HepG2 (cell line): ENCODE measurements at regions not wholly inside any gene's neighbourhood (a gene's known extent, or its start where the extent isn't known, plus 50 kb on each side); places are given as distances from the start of the nearest gene placed in this dataset.

Source experiments
- ATAC-seq: fragments of 200-7000 bp; cut with Tn5 transposase; 3 replicates; pipeline ENCODE4 v1.9.1; 2020; ENCODE audit warnings: mild to moderate bottlenecking, moderate library complexity
- BruUV-seq: library from RNA; stranded (reverse); fragments of 400-500 nt; replicated peaks from 2 replicates; lab custom pipeline; 2021; lab: Mats Ljungman, UMichigan
- CTCF ChIA-PET: fragments of 300-600 bp; formaldehyde crosslinking; extraction: SDS; loops from one replicate; lab custom pipeline; 2021; ENCODE audit warnings: low total read pairs, inconsistent platforms, low intra/inter-chr PET ratio; lab: Yijun Ruan, JAX
- POLR2A ChIA-PET: fragments of 350-600 bp; sonication (Branson Sonifier 250); formaldehyde crosslinking; loops from one replicate; lab custom pipeline; 2020; ENCODE audit warnings: antibody characterized with exemption, inconsistent platforms; lab: Yijun Ruan, JAX
- DNase-seq: peaks from one replicate; pipeline ENCODE4 v3.0.0-alpha.2; 2015; ENCODE audit warnings: low spot score
- FAIRE-seq: peaks from 3 replicates; lab custom pipeline; 2011; peaks lifted over from hg19 to GRCh38; lab: Jason Lieb, UNC
- H2AFZ ChIP-seq: one replicate; pipeline ENCODE4 v1.6.1; 2011; ENCODE audit warnings: low read length, inconsistent platforms
- H3K27ac ChIP-seq: fragments of 300-600 bp; 3 replicates; pipeline ENCODE4 v1.8.0; 2011; ENCODE audit warnings: mixed run types, mild to moderate bottlenecking, mixed read lengths, low read length, inconsistent platforms; ENCODE audit not compliant: insufficient read depth; ENCODE audit errors: extremely low read length
- H3K27me3 ChIP-seq, 2 experiments: fragments of 200-600 bp in 1 of 2; 2 replicates in 1 of 2; 3 replicates in 1 of 2; pipeline versions ENCODE4 v1.6.0 to v1.8.0; 2011; ENCODE audit warnings: low read length in 2 of 2, mild to moderate bottlenecking in 2 of 2, moderate library complexity in 2 of 2, inconsistent platforms in 1 of 2; ENCODE audit not compliant: insufficient read depth in 2 of 2, control insufficient read depth in 1 of 2
- H3K36me3 ChIP-seq, 2 experiments: fragments of 200-600 bp in 1 of 2; replicated peaks in 1 of 2; 2 replicates in 1 of 2; 3 replicates in 1 of 2; pipeline versions ENCODE4 v1.5.1 to v1.8.0; 2011; ENCODE audit warnings: low read length in 2 of 2, inconsistent platforms in 1 of 2; ENCODE audit not compliant: insufficient read depth in 2 of 2, control insufficient read depth in 1 of 2
- H3K4me1 ChIP-seq: 2 replicates; pipeline ENCODE4 v1.5.1; 2012; ENCODE audit warnings: low read length, inconsistent platforms; ENCODE audit not compliant: insufficient read depth
- H3K4me2 ChIP-seq: 2 replicates; pipeline ENCODE4 v1.6.0; 2011; ENCODE audit warnings: low read depth, low read length, inconsistent platforms
- H3K4me3 ChIP-seq, 3 experiments: fragments of 200-600 bp in 1 of 3; sonication (generic), shearing (Covaris generic) in 1 of 3; replicated peaks in 1 of 3; 2 replicates each; pipeline ENCODE4 v1.5.1; 2011 to 2016; ENCODE audit warnings: low read length in 3 of 3, inconsistent platforms in 2 of 3, low read depth in 2 of 3, mild to moderate bottlenecking in 2 of 3, control low read depth in 1 of 3, mixed read lengths in 1 of 3; ENCODE audit not compliant: insufficient read depth in 1 of 3
- H3K79me2 ChIP-seq: one replicate; pipeline ENCODE4 v1.6.1; 2011; ENCODE audit warnings: low read length, inconsistent platforms; ENCODE audit not compliant: insufficient read depth
- H3K9ac ChIP-seq: 2 replicates; pipeline ENCODE4 v1.6.0; 2011; ENCODE audit warnings: mild to moderate bottlenecking, low read depth, low read length, inconsistent platforms; ENCODE audit not compliant: insufficient read depth
- H3K9me3 ChIP-seq: 2 replicates; pipeline ENCODE4 v1.5.1; 2012; ENCODE audit warnings: mild to moderate bottlenecking, low read length
- H4K20me1 ChIP-seq: 2 replicates; pipeline ENCODE4 v1.6.0; 2011; ENCODE audit warnings: inconsistent platforms, mild to moderate bottlenecking, low read length, moderate library complexity; ENCODE audit not compliant: insufficient read depth
- ESRRA ChIP-seq: sonication (generic); formaldehyde crosslinking; IDR thresholded peaks from 2 replicates; pipeline ENCODE4 v1.5.1; 2020; ENCODE audit warnings: mild to moderate bottlenecking, low read depth, missing genetic modification reagents
- HNF4A ChIP-seq: sonication (generic); formaldehyde crosslinking; IDR thresholded peaks from 2 replicates; pipeline ENCODE4 v1.4.0; 2020; ENCODE audit warnings: missing genetic modification reagents
- RFXANK ChIP-seq: IDR thresholded peaks from 2 replicates; pipeline ENCODE4 v1.6.1; 2016
- SETDB1 ChIP-seq: sonication (generic); formaldehyde crosslinking; IDR thresholded peaks from 2 replicates; pipeline ENCODE4 v1.5.1; 2020; ENCODE audit warnings: missing genetic modification reagents, mild to moderate bottlenecking, borderline replicate concordance
- SMC3 ChIP-seq: IDR thresholded peaks from 2 replicates; pipeline ENCODE4 v1.6.1; 2011; ENCODE audit warnings: low read length, improper control_type of control experiment
- WGBS: methylation state at CpG from one replicate; pipeline ENCODE4 v1.1.6; 2017; ENCODE audit warnings: low lambda C conversion rate; 5-methylcytosine and 5-hydroxymethylcytosine counted together
- in situ Hi-C: cut with HindIII; loops from 2 replicates; pipeline ENCODE4 v1.10.0; 2017; ENCODE audit warnings: low pct_unique_long_range_greater_than_20kb; ENCODE audit not compliant: extremely low pct_ligation_motif_present
- intact Hi-C: fragments of 100-400 bp; cut with micrococcal nuclease; formaldehyde crosslinking; loops from one replicate; pipeline ENCODE4 v1.10.0; 2022; ENCODE audit not compliant: unreplicated experiment
- TF ChIP-seq, protein P1 (sequence below): sonication (generic); formaldehyde crosslinking; IDR thresholded peaks from 2 replicates; pipeline ENCODE4 v1.8.0; 2022; ENCODE audit warnings: mild to moderate bottlenecking, missing genetic modification reagents, borderline replicate concordance
- TF ChIP-seq, protein P2 (sequence below): IDR thresholded peaks from 2 replicates; pipeline ENCODE4 v1.6.1; 2016; ENCODE audit warnings: mild to moderate bottlenecking
- TF ChIP-seq, protein P3 (sequence below): sonication (generic); formaldehyde crosslinking; IDR thresholded peaks from 2 replicates; pipeline ENCODE4 v1.4.0; 2020; ENCODE audit warnings: missing genetic modification reagents
- TF ChIP-seq, protein P4 (sequence below): sonication (generic); formaldehyde crosslinking; IDR thresholded peaks from 2 replicates; pipeline ENCODE4 v1.4.0; 2020; ENCODE audit warnings: mild to moderate bottlenecking, missing genetic modification reagents

DNA sequence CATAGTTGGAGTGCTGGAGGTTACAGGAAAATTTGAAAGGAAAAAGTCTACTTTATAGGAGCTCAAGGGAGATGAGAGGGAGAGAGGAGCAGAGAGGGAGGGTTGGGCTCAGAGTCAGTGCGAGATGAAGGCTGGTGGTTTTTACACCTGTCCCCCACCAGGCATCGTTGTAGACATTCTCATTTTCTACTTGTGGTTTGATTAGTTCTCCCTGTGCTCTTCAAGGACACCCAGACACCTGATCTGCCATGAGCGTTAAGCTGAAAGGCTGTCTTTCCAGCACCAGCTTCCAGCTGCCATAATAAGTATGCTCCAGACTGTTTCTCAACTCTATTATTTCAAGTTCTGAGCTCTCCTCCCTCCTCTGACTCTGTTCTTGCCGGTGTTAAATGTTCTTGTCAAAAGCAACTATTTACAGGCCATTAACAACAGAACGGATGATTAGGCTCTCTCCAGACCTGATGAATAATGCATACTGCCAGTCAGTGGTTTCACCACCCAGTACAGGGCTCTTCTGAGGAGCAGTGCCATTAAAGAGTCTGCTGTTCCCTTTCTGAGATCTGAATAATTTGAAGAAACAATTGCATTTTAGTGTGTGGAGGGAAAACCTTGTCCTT is 514.6 kb upstream of the MCTP2 start:
- 20% methylated on average over 5 of the region's 5 CpGs for WGBS
- ATAC-seq (no peak), FAIRE-seq (no peak), DNase-seq (no peak)
- no peak overlapping the region for H2AFZ ChIP-seq
- peaks cover 5% of the 10 kb centered on the region; the same call in 1 of the 2 replicates for H3K9me3 ChIP-seq
- H3K4me2 ChIP-seq, result no peak overlapping the region
- in situ Hi-C loops (no loop called here), intact Hi-C loops (no loop called here)
- H3K27me3 ChIP-seq, result no peaks in the 10 kb centered on the region; a peak in 1 of 5 replicates
- CTCF ChIA-PET, result no interaction called here
- H4K20me1 ChIP-seq, result no peaks in the 10 kb centered on the region
- POLR2A ChIA-PET, result interaction anchor here (0.6 kb wide), 1 partner anchor 12 kb away, joined by 3 read pairs; no protein-coding TSS in a partner anchor
- H3K36me3 ChIP-seq, result no peaks in the 10 kb centered on the region
- no peak overlapping the region for H3K27ac ChIP-seq
- no peaks in the 10 kb centered on the region for H3K79me2 ChIP-seq
- H3K4me1 ChIP-seq, result no peaks in the 10 kb centered on the region
- BruUV-seq, result no TSS peak
- no peak overlapping the region for H3K4me3 ChIP-seq
- H3K9ac ChIP-seq, result no peak overlapping the region
- TF ChIP-seq RFXANK (CRISPR knock-in tag), result no peak
- TF ChIP-seq SETDB1 (CRISPR knock-in tag), result no peak
- TF ChIP-seq, protein P1, sequence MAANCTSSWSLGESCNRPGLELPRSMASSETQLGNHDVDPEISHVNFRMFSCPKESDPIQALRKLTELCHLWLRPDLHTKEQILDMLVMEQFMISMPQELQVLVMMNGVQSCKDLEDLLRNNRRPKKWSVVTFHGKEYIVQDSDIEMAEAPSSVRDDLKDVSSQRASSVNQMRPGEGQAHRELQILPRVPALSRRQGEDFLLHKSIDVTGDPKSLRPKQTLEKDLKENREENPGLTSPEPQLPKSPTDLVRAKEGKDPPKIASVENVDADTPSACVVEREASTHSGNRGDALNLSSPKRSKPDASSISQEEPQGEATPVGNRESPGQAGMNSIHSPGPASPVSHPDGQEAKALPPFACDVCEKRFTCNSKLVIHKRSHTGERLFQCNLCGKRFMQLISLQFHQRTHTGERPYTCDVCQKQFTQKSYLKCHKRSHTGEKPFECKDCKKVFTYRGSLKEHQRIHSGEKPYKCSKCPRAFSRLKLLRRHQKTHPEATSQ (CRISPR knock-in tag), result no peak
- TF ChIP-seq, protein P2, sequence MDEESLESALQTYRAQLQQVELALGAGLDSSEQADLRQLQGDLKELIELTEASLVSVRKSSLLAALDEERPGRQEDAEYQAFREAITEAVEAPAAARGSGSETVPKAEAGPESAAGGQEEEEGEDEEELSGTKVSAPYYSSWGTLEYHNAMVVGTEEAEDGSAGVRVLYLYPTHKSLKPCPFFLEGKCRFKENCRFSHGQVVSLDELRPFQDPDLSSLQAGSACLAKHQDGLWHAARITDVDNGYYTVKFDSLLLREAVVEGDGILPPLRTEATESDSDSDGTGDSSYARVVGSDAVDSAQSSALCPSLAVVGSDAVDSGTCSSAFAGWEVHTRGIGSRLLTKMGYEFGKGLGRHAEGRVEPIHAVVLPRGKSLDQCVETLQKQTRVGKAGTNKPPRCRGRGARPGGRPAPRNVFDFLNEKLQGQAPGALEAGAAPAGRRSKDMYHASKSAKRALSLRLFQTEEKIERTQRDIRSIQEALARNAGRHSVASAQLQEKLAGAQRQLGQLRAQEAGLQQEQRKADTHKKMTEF (CRISPR knock-in tag), result no peak
- TF ChIP-seq SMC3, result no peak
- TF ChIP-seq, protein P3, sequence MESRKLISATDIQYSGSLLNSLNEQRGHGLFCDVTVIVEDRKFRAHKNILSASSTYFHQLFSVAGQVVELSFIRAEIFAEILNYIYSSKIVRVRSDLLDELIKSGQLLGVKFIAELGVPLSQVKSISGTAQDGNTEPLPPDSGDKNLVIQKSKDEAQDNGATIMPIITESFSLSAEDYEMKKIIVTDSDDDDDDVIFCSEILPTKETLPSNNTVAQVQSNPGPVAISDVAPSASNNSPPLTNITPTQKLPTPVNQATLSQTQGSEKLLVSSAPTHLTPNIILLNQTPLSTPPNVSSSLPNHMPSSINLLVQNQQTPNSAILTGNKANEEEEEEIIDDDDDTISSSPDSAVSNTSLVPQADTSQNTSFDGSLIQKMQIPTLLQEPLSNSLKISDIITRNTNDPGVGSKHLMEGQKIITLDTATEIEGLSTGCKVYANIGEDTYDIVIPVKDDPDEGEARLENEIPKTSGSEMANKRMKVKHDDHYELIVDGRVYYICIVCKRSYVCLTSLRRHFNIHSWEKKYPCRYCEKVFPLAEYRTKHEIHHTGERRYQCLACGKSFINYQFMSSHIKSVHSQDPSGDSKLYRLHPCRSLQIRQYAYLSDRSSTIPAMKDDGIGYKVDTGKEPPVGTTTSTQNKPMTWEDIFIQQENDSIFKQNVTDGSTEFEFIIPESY (CRISPR knock-in tag), result no peak
- TF ChIP-seq ESRRA, result no peak
- no peak for TF ChIP-seq HNF4A (CRISPR knock-in tag)
- TF ChIP-seq, protein P4, sequence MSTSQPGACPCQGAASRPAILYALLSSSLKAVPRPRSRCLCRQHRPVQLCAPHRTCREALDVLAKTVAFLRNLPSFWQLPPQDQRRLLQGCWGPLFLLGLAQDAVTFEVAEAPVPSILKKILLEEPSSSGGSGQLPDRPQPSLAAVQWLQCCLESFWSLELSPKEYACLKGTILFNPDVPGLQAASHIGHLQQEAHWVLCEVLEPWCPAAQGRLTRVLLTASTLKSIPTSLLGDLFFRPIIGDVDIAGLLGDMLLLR, result no peak
- TF ChIP-seq, all 625 proteins: peak for 0
